GM21529 (cell line): ENCODE measurements at regions not wholly inside any gene's neighbourhood (a gene's known extent, or its start where the extent isn't known, plus 50 kb on each side); places are given as distances from the start of the nearest gene placed in this dataset.

Source experiments
- ATAC-seq: cut with Tn5 transposase; IDR thresholded peaks from one replicate; pipeline ENCODE4 v1.9.1; 2021; ENCODE audit not compliant: unreplicated experiment

- no peak for ATAC-seq
Observed at GRCh38 chr6:103983011-103983410, 876.7 kb downstream of the HACE1 start.

GRCh38 chr6:103982574-103982973 lies 877.1 kb downstream of the HACE1 start:
- ATAC-seq, result no peak

- no peak for ATAC-seq
Observed at GRCh38 chr6:103979308-103979707, 880.4 kb downstream of the HACE1 start.

GRCh38 chr6:103937389-103937788 lies 922.3 kb downstream of the HACE1 start:
- ATAC-seq, result no peak

DNA sequence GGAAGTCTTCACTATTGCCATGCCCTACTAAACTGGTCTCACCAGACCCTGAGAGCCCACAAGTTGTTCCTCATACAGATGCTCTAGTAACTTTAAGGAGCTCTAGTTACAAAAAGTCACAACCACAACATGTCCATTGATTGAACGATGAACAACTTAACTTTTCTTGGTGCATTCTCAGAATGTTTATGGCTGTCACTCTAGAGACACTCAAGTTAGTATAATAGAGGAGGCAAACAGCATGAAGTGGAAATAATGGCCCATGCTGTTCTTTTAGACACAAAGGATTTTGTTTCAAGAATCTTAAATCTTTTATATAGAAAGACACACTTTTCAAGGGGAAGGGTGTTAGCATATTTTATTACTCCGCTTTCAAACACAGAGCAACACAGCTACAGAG lies 934.4 kb downstream of the HACE1 start:
- no peak for ATAC-seq

DNA sequence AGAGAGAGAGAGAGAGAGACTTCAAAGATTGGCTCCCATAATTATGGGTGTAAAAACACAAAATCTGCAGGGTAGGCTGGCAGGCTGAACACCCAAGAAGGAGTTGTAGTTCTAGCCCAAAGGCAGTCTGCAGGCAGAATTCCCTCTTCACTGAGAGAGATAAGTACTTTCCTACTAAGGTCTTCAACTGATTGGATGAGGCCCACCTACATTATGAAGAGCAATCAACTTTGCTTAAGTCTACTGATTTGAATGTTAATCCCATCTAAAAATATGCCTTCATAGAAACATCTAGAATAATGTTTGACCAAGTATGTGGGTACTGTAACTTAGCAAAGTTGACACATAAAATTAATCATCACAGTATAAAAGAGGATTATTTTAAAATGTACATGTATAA lies 949.7 kb downstream of the HACE1 start:
- no peak for ATAC-seq

DNA sequence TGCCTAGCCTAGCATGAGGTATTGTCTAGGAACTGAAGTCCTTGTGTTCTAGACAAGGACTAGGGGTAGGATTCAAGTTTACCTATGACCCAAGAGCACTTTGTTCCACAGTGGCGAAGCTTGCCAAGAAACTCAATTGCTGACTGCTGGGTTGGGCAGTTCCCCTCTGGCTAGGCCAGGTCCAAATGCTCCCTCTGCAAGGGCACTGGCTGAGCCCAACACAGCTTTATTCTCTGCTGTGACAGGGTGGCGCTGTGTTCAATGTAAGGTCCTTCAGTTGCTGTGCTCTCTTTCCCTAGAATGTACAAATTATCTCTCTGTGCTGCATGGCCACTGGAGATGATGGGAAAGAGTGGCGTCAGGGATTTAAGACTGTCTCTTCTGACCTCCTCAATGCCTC lies 950.8 kb downstream of the HACE1 start:
- no peak for ATAC-seq

DNA sequence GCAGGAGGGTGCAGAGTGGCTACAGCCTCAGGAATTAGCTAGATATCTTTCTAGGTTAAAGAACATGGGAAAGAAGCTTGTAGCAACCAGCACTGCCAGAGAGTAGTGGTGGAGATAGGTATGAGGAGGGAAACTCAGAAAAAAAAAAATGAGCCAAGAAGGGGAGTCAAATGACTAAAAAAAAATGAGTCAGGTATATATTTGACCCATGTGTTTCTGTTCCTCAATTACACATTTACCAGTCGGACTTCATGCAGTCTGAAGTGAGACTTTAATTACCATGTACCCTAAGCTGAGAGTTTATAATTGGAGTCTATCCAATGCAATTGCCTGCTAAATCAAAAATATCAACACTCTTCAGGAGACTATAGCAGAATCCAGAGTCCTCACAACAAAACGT lies 964.6 kb downstream of the HACE1 start:
- ATAC-seq, result no peak

DNA sequence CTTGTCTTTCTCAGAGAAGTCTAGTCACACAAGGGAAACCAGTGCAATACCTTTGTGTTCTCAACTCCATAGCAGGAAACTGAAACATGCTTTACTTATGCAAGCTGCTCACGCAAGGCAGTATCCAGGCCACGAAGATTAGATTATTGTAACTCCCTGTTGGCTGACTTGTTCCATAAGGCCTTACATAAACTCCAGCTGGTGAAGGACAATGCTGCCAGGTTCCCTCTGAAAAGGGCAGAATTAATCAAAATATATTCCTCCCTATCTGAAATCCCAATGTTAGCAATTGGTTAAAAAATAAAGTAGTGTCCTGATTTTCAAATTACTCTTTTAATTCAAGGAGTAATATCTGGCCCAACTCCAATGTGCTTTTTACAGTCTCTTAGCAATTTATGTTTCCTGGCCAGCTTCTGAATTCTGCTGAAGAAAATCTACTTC lies 966.6 kb downstream of the HACE1 start:
- no peak for ATAC-seq

GRCh38 chr6:103886951-103887350 lies 972.8 kb downstream of the HACE1 start:
- ATAC-seq, result no peak

GRCh38 chr6:103885446-103885845 lies 974.3 kb downstream of the HACE1 start:
- no peak for ATAC-seq

GRCh38 chr6:103879800-103880199 lies 979.9 kb downstream of the HACE1 start:
- no peak for ATAC-seq

DNA sequence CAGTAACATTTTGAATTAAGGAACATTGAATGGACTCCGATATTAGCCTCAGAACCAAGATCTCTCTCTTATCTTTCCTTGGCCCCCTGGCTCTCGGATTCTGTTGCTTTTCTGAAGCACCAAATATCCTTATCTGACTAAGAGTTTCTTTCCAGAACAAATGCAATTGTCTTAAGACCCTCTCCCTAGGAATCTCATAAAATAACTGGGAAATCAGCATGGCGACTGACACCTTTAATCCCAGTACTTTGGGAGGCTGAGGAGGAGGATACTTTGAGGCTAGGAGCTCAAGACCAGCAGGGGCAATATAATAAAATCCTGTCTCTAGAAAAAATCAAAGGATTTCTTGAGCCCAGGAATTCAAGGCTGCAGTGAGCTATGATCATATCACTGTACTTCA lies 984.5 kb downstream of the HACE1 start:
- no peak for ATAC-seq

DNA sequence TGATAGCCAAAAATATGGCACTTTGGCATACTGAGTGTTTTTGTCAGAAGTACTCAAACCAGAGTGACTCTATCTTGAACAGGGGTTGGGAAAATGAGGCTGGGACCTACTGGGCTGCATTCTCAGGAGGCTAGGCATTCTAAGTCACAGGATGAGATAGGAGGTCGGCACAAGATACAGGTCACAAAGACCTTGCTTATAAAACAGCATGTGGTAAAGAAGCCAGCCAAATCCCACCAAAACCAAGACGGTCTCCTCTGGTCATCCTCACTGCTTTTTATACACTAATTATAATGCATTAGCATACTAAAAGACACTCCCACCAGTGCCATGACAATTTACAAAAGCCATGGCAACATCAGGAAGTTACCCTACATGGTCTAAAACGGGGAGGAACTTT lies 985.1 kb downstream of the HACE1 start:
- ATAC-seq, result no peak

GRCh38 chr6:103872678-103873077 lies 987.0 kb downstream of the HACE1 start:
- no peak for ATAC-seq

DNA sequence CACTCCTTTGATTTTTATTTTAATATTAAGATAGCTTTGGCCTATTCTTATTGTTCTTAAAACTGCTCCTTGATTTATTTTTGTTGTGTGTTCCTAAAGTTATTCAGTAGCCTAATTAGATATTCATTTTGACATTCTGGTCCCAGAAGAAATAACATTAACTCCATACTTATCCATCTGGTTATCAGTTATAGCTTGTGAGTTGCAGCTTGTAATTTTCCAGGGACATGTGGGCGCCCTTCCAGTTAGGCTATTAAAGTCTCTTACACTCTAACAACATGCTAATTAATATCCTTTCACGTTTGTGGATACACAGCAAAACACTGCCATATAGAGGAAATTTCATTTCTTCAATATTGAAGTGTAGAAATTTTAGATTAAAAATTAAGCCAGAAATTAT lies 987.5 kb downstream of the HACE1 start:
- no peak for ATAC-seq

GRCh38 chr6:103870970-103871369 lies 988.7 kb downstream of the HACE1 start:
- ATAC-seq, result no peak

GRCh38 chr6:103862297-103862696 lies 997.4 kb downstream of the HACE1 start:
- ATAC-seq, result no peak

- ATAC-seq, result no peak
Observed at GRCh38 chr6:103858003-103858402, 1001.7 kb downstream of the HACE1 start.

GRCh38 chr6:103855750-103856149 lies 1004.0 kb downstream of the HACE1 start:
- no peak for ATAC-seq

GRCh38 chr6:103854059-103854458 lies 1005.7 kb downstream of the HACE1 start:
- no peak for ATAC-seq

DNA sequence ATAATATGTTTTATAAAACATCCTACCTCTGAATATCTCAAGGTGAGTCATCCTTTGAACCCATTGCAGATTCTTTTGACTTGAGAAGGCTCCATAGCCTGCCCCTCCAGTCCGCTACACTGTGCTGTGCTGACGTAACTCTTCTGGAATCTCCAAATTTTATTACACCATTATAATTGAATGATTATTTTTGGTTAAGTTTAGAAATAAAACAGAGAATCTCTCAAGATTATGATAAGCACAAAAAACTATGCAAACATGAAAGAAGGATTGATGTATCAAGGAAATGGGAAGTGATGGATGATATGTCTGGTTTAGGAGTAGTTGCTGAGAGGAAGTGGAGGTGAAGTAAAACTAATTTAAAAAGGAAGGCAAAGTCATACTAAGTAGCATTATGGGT lies 1021.3 kb downstream of the HACE1 start:
- no peak for ATAC-seq

DNA sequence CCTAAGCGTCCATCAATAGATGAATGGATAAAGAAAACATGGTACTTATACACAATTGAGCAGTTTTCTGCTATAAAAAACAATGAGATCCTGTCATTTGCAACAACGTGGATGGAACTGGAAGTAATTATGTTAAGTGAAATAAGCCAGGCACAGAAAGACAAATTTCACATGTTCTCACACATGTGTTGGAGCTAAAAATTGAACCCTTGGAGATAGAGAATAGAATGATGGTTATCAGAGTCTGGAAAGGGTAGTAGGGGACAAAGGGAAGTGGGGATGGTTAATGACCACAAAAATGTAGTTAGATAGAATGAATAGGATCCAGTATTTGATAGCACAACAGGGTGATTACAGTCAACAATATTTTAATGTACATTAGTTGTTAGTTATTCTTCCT lies 1033.5 kb downstream of the HACE1 start:
- no peak for ATAC-seq

- no peak for ATAC-seq
Observed at GRCh38 chr6:103820148-103820547, 1039.6 kb downstream of the HACE1 start.
